GM12878 (cell line): ENCODE measurements at regions not wholly inside any gene's neighbourhood (a gene's known extent, or its start where the extent isn't known, plus 50 kb on each side); places are given as distances from the start of the nearest gene placed in this dataset.

Experiments used
- EP300 ChIP-seq, 2 experiments: fragments of 150-350 bp in 1 of 2; IDR thresholded peaks; 2 replicates each; pipeline ENCODE4 v1.6.1; 2011 to 2012; ENCODE audit warnings: low read depth in 2 of 2, low read length in 2 of 2, borderline replicate concordance in 1 of 2, improper control_type of control experiment in 1 of 2, inconsistent platforms in 1 of 2; ENCODE audit not compliant: control insufficient read depth in 1 of 2
- JUNB ChIP-seq: IDR thresholded peaks from 2 replicates; pipeline ENCODE4 v1.6.1; 2016; ENCODE audit warnings: antibody characterized with exemption, mild to moderate bottlenecking
- MYB ChIP-seq: fragments of 150-350 bp; IDR thresholded peaks from 2 replicates; pipeline ENCODE4 v1.6.1; 2014; ENCODE audit warnings: mild to moderate bottlenecking, low read depth, low read length, borderline replicate concordance
- NFXL1 ChIP-seq: fragments of 450-650 bp; IDR thresholded peaks from 2 replicates; pipeline ENCODE4 v1.6.1; 2017; ENCODE audit warnings: antibody characterized with exemption, mild to moderate bottlenecking, borderline replicate concordance
- NRF1 ChIP-seq: conservative IDR thresholded peaks from 2 replicates; pipeline ENCODE4 v1.6.1; 2011; ENCODE audit warnings: mild to moderate bottlenecking, low read depth, low read length, improper control_type of control experiment
- PAX5 ChIP-seq: IDR thresholded peaks from 2 replicates; pipeline ENCODE4 v1.6.1; 2011; ENCODE audit warnings: low read depth, low read length, borderline replicate concordance
- PKNOX1 ChIP-seq: fragments of 450-650 bp; IDR thresholded peaks from 2 replicates; pipeline ENCODE4 v1.6.1; 2016; ENCODE audit warnings: mild to moderate bottlenecking
- SMAD1 ChIP-seq: fragments of 450-650 bp; IDR thresholded peaks from 2 replicates; pipeline ENCODE4 v1.6.1; 2018; ENCODE audit warnings: mild to moderate bottlenecking, low read depth; ENCODE audit not compliant: partially characterized antibody
- SMC3 ChIP-seq: IDR thresholded peaks from 2 replicates; pipeline ENCODE4 v1.6.1; 2011; ENCODE audit warnings: low read length, improper control_type of control experiment, borderline replicate concordance
- SREBF2 ChIP-seq: IDR thresholded peaks from 2 replicates; pipeline ENCODE4 v1.6.1; 2012; ENCODE audit warnings: mild to moderate bottlenecking, low read length
- ZNF217 ChIP-seq: fragments of 450-650 bp; IDR thresholded peaks from 2 replicates; pipeline ENCODE4 v1.6.1; 2017; ENCODE audit warnings: antibody characterized with exemption, mild to moderate bottlenecking
- ZNF384 ChIP-seq: IDR thresholded peaks from 2 replicates; pipeline ENCODE4 v1.6.1; 2012; ENCODE audit warnings: low read depth, mild to moderate bottlenecking, low read length, improper control_type of control experiment, borderline replicate concordance
- ZSCAN29 ChIP-seq: fragments of 450-650 bp; IDR thresholded peaks from 2 replicates; pipeline ENCODE4 v1.6.1; 2017; ENCODE audit warnings: mild to moderate bottlenecking, moderate library complexity
- TF ChIP-seq, protein P1 (sequence below): fragments of 450-650 bp; conservative IDR thresholded peaks from 2 replicates; pipeline ENCODE4 v1.6.1; 2017; ENCODE audit warnings: mild to moderate bottlenecking, moderate library complexity
- TF ChIP-seq, protein P2 (sequence below): fragments of 450-650 bp; IDR thresholded peaks from 2 replicates; pipeline ENCODE4 v1.6.1; 2016; ENCODE audit warnings: mild to moderate bottlenecking, moderate library complexity, borderline replicate concordance
- TF ChIP-seq, protein P3 (sequence below): IDR thresholded peaks from 2 replicates; pipeline ENCODE4 v1.6.1; 2012; ENCODE audit warnings: improper control_type of control experiment, low read depth, low read length; ENCODE audit not compliant: insufficient replicate concordance

DNA sequence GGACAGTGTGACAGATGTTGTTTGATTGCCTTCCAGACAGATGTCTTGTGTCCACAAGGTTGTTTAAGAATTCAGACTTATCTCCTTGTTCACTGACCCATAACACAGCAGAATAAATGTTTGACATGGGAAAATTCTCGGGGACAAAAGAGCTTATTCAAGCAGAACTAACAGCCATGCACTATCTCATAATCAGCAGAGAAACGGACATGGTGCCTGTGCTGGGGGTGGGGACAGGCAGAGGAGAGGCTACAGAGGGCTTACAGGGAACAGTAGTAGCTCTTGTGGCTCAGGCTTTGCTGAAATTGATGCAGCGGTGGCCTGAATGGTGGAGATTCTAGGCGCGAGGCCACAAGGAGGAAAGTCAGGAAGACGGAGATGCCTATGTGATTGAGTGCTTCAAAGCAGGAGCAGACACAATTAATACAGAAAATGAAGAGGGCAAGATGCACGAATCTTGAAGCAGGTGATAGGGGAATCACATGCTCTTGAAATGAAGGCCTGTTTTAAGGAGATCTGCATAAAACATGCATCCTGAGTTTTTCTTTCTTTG is 62.0 kb upstream of the CAB39 start (continued):
- TF ChIP-seq, protein P1, sequence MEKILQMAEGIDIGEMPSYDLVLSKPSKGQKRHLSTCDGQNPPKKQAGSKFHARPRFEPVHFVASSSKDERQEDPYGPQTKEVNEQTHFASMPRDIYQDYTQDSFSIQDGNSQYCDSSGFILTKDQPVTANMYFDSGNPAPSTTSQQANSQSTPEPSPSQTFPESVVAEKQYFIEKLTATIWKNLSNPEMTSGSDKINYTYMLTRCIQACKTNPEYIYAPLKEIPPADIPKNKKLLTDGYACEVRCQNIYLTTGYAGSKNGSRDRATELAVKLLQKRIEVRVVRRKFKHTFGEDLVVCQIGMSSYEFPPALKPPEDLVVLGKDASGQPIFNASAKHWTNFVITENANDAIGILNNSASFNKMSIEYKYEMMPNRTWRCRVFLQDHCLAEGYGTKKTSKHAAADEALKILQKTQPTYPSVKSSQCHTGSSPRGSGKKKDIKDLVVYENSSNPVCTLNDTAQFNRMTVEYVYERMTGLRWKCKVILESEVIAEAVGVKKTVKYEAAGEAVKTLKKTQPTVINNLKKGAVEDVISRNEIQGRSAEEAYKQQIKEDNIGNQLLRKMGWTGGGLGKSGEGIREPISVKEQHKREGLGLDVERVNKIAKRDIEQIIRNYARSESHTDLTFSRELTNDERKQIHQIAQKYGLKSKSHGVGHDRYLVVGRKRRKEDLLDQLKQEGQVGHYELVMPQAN = no peak
- TF ChIP-seq SMAD1 = peak; percentile 83
- no peak for TF ChIP-seq NRF1
- no peak for TF ChIP-seq NFXL1
- TF ChIP-seq JUNB = no peak
- no peak for TF ChIP-seq ZSCAN29
- TF ChIP-seq, protein P2, sequence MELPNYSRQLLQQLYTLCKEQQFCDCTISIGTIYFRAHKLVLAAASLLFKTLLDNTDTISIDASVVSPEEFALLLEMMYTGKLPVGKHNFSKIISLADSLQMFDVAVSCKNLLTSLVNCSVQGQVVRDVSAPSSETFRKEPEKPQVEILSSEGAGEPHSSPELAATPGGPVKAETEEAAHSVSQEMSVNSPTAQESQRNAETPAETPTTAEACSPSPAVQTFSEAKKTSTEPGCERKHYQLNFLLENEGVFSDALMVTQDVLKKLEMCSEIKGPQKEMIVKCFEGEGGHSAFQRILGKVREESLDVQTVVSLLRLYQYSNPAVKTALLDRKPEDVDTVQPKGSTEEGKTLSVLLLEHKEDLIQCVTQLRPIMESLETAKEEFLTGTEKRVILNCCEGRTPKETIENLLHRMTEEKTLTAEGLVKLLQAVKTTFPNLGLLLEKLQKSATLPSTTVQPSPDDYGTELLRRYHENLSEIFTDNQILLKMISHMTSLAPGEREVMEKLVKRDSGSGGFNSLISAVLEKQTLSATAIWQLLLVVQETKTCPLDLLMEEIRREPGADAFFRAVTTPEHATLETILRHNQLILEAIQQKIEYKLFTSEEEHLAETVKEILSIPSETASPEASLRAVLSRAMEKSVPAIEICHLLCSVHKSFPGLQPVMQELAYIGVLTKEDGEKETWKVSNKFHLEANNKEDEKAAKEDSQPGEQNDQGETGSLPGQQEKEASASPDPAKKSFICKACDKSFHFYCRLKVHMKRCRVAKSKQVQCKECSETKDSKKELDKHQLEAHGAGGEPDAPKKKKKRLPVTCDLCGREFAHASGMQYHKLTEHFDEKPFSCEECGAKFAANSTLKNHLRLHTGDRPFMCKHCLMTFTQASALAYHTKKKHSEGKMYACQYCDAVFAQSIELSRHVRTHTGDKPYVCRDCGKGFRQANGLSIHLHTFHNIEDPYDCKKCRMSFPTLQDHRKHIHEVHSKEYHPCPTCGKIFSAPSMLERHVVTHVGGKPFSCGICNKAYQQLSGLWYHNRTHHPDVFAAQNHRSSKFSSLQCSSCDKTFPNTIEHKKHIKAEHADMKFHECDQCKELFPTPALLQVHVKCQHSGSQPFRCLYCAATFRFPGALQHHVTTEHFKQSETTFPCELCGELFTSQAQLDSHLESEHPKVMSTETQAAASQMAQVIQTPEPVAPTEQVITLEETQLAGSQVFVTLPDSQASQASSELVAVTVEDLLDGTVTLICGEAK = no peak
- TF ChIP-seq ZNF217 = no peak; the same call in 1 of the 2 replicates
- TF ChIP-seq, protein P3, sequence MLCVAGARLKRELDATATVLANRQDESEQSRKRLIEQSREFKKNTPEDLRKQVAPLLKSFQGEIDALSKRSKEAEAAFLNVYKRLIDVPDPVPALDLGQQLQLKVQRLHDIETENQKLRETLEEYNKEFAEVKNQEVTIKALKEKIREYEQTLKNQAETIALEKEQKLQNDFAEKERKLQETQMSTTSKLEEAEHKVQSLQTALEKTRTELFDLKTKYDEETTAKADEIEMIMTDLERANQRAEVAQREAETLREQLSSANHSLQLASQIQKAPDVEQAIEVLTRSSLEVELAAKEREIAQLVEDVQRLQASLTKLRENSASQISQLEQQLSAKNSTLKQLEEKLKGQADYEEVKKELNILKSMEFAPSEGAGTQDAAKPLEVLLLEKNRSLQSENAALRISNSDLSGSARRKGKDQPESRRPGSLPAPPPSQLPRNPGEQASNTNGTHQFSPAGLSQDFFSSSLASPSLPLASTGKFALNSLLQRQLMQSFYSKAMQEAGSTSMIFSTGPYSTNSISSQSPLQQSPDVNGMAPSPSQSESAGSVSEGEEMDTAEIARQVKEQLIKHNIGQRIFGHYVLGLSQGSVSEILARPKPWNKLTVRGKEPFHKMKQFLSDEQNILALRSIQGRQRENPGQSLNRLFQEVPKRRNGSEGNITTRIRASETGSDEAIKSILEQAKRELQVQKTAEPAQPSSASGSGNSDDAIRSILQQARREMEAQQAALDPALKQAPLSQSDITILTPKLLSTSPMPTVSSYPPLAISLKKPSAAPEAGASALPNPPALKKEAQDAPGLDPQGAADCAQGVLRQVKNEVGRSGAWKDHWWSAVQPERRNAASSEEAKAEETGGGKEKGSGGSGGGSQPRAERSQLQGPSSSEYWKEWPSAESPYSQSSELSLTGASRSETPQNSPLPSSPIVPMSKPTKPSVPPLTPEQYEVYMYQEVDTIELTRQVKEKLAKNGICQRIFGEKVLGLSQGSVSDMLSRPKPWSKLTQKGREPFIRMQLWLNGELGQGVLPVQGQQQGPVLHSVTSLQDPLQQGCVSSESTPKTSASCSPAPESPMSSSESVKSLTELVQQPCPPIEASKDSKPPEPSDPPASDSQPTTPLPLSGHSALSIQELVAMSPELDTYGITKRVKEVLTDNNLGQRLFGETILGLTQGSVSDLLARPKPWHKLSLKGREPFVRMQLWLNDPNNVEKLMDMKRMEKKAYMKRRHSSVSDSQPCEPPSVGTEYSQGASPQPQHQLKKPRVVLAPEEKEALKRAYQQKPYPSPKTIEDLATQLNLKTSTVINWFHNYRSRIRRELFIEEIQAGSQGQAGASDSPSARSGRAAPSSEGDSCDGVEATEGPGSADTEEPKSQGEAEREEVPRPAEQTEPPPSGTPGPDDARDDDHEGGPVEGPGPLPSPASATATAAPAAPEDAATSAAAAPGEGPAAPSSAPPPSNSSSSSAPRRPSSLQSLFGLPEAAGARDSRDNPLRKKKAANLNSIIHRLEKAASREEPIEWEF = no peak
- no peak for TF ChIP-seq SREBF2
- TF ChIP-seq MYB = peak; percentile 66; the same call in 1 of the 2 replicates
- TF ChIP-seq ZNF384 = no peak
- TF ChIP-seq PKNOX1 = peak; percentile 66
- peak; percentile 25; the same call in 1 of the 2 replicates for TF ChIP-seq SMC3
- TF ChIP-seq EP300 (IDR thresholded peaks at IDR 0.05; ENCODE audit: borderline replicate concordance in 1 of 2, control insufficient read depth in 1 of 2, low read depth in 2 of 2, low read length in 2 of 2) = peak; percentile 33 to 68; a peak in 2 of 4 replicates
- peak; percentile 83 for TF ChIP-seq PAX5
